ACC112 (cell line): ENCODE measurements at regions not wholly inside any gene's neighbourhood (a gene's known extent, or its start where the extent isn't known, plus 50 kb on each side); places are given as distances from the start of the nearest gene placed in this dataset.

Source experiments
- H2AFZ ChIP-seq: fragments of 200-600 bp; sonication (generic); one replicate; pipeline ENCODE4 v1.6.0; 2017; ENCODE audit warnings: antibody characterized with exemption, low read length; ENCODE audit not compliant: unreplicated experiment
- H3K27ac ChIP-seq: fragments of 200-600 bp; sonication (generic); 2 replicates; pipeline ENCODE4 v1.5.1; 2014; ENCODE audit warnings: low read depth, mild to moderate bottlenecking, antibody characterized with exemption, low read length, moderate library complexity
- H3K27me3 ChIP-seq: fragments of 200-600 bp; sonication (generic); 2 replicates; pipeline ENCODE4 v1.6.1; 2014; ENCODE audit warnings: mild to moderate bottlenecking, antibody characterized with exemption, low read length, moderate library complexity, mixed read lengths; ENCODE audit not compliant: insufficient read depth
- H3K36me3 ChIP-seq: fragments of 200-600 bp; sonication (generic); 2 replicates; pipeline ENCODE4 v1.6.1; 2016; ENCODE audit warnings: mild to moderate bottlenecking, antibody characterized with exemption, low read length, moderate library complexity, mixed read lengths; ENCODE audit not compliant: insufficient read depth
- H3K4me1 ChIP-seq: fragments of 200-600 bp; sonication (generic); one replicate; pipeline ENCODE4 v1.6.1; 2016; ENCODE audit warnings: low read length, mixed read lengths; ENCODE audit not compliant: insufficient read depth, unreplicated experiment, control insufficient read depth
- H3K4me3 ChIP-seq: fragments of 200-600 bp; sonication (generic); 2 replicates; pipeline ENCODE4 v1.5.1; 2014; ENCODE audit warnings: mild to moderate bottlenecking, low read depth, low read length
- H3K79me2 ChIP-seq: fragments of 200-600 bp; sonication (generic); one replicate; pipeline ENCODE4 v1.6.0; 2016; ENCODE audit warnings: low read length; ENCODE audit not compliant: control insufficient read depth, unreplicated experiment, insufficient read depth

- Histone ChIP-seq H3K27ac (no peak overlapping the region), H3K27me3 (0 out of 2 replicates have a peak, but pooled peaks cover 5% of the 10 kb centered on the region), H3K4me3 (no peak overlapping the region), H3K4me1 (no peaks in the 10 kb centered on the region), H3K79me2 (no peaks in the 10 kb centered on the region), H3K36me3 (no peaks in the 10 kb centered on the region), H2AFZ (no peak overlapping the region)
These were observed 191.2 kb upstream of the PHYHIPL start for GRCh38 chr10:58985216-58985615.

GRCh38 chr10:58989486-58990039 lies 186.9 kb upstream of the PHYHIPL start:
- Histone ChIP-seq H2AFZ (no peak overlapping the region), H3K27ac (no peak overlapping the region), H3K4me1 (no peaks in the 10 kb centered on the region), H3K79me2 (no peaks in the 10 kb centered on the region), H3K36me3 (no peaks in the 10 kb centered on the region), H3K4me3 (no peak overlapping the region), H3K27me3 (peaks cover 5% of the 10 kb centered on the region; the same call in 1 of the 2 replicates)

GRCh38 chr10:58990693-58991092 lies 185.8 kb upstream of the PHYHIPL start:
- Histone ChIP-seq H3K27me3 (peaks cover 5% of the 10 kb centered on the region; the same call in 1 of the 2 replicates), H2AFZ (no peak overlapping the region), H3K4me3 (no peak overlapping the region), H3K36me3 (no peaks in the 10 kb centered on the region), H3K79me2 (no peaks in the 10 kb centered on the region), H3K27ac (no peak overlapping the region), H3K4me1 (no peaks in the 10 kb centered on the region)

GRCh38 chr10:58991856-58992255 lies 184.6 kb upstream of the PHYHIPL start:
- Histone ChIP-seq H3K36me3 (no peaks in the 10 kb centered on the region), H3K4me3 (no peak overlapping the region), H2AFZ (no peak overlapping the region), H3K4me1 (no peaks in the 10 kb centered on the region), H3K79me2 (no peaks in the 10 kb centered on the region), H3K27me3 (peaks cover 5% of the 10 kb centered on the region; the same call in 1 of the 2 replicates), H3K27ac (no peak overlapping the region)

GRCh38 chr10:58992830-58993460 lies 183.5 kb upstream of the PHYHIPL start:
- Histone ChIP-seq H3K4me1 (no peaks in the 10 kb centered on the region), H2AFZ (no peak overlapping the region), H3K36me3 (no peaks in the 10 kb centered on the region), H3K4me3 (no peak overlapping the region), H3K27me3 (no peaks in the 10 kb centered on the region; the same call in 1 of the 2 replicates), H3K27ac (no peak overlapping the region), H3K79me2 (no peaks in the 10 kb centered on the region)

GRCh38 chr10:58993480-58994221 lies 182.8 kb upstream of the PHYHIPL start:
- H3K27ac ChIP-seq = no peak overlapping the region
- H3K4me3 ChIP-seq = no peak overlapping the region
- no peaks in the 10 kb centered on the region for H3K36me3 ChIP-seq
- no peak overlapping the region for H2AFZ ChIP-seq
- no peaks in the 10 kb centered on the region for H3K4me1 ChIP-seq
- no peaks in the 10 kb centered on the region for H3K79me2 ChIP-seq
- no peaks in the 10 kb centered on the region; the same call in 1 of the 2 replicates for H3K27me3 ChIP-seq

GRCh38 chr10:58994226-58995057 lies 182.0 kb upstream of the PHYHIPL start:
- Histone ChIP-seq H3K4me1 (no peaks in the 10 kb centered on the region), H2AFZ (no peak overlapping the region), H3K27me3 (no peaks in the 10 kb centered on the region; the same call in 1 of the 2 replicates), H3K4me3 (no peak overlapping the region), H3K79me2 (no peaks in the 10 kb centered on the region), H3K36me3 (no peaks in the 10 kb centered on the region), H3K27ac (no peak overlapping the region)

GRCh38 chr10:58995058-58995596 lies 181.3 kb upstream of the PHYHIPL start:
- no peaks in the 10 kb centered on the region; the same call in 1 of the 2 replicates for H3K27me3 ChIP-seq
- H3K4me3 ChIP-seq = no peak overlapping the region
- H3K4me1 ChIP-seq = no peaks in the 10 kb centered on the region
- no peaks in the 10 kb centered on the region for H3K79me2 ChIP-seq
- no peak overlapping the region for H3K27ac ChIP-seq
- no peak overlapping the region for H2AFZ ChIP-seq
- no peaks in the 10 kb centered on the region for H3K36me3 ChIP-seq

GRCh38 chr10:58996063-58996462 lies 180.4 kb upstream of the PHYHIPL start:
- no peak overlapping the region for H3K4me3 ChIP-seq
- H3K27ac ChIP-seq = no peak overlapping the region
- H3K27me3 ChIP-seq = no peaks in the 10 kb centered on the region; the same call in 1 of the 2 replicates
- H2AFZ ChIP-seq = no peak overlapping the region
- no peaks in the 10 kb centered on the region for H3K36me3 ChIP-seq
- H3K79me2 ChIP-seq = no peaks in the 10 kb centered on the region
- H3K4me1 ChIP-seq = no peaks in the 10 kb centered on the region

- Histone ChIP-seq H3K36me3 (no peaks in the 10 kb centered on the region), H2AFZ (no peak overlapping the region), H3K4me3 (no peak overlapping the region), H3K27me3 (no peaks in the 10 kb centered on the region; the same call in 1 of the 2 replicates), H3K27ac (no peak overlapping the region), H3K4me1 (no peaks in the 10 kb centered on the region), H3K79me2 (no peaks in the 10 kb centered on the region)
These were observed 179.6 kb upstream of the PHYHIPL start for GRCh38 chr10:58996866-58997265.
